CD14-positive monocyte (primary cell): ENCODE measurements at regions not wholly inside any gene's neighbourhood (a gene's known extent, or its start where the extent isn't known, plus 50 kb on each side); places are given as distances from the start of the nearest gene placed in this dataset.

ENCODE experiments used
- DNase-seq, 3 donors: peaks; one replicate each; pipeline ENCODE4 v3.0.0-alpha.2; 2011 to 2022
- H2AFZ ChIP-seq: 2 replicates; pipeline ENCODE4 v1.6.0; 2012; ENCODE audit warnings: mild to moderate bottlenecking, low read depth, low read length, inconsistent platforms; ENCODE audit not compliant: insufficient read depth, poor library complexity, severe bottlenecking
- H3K27ac ChIP-seq, 2 donors: 1 replicate in 1 of 2; 2 replicates in 1 of 2; pipeline ENCODE4 v1.5.1; 2012 to 2013; ENCODE audit warnings: low read length in 2 of 2, control low read depth in 1 of 2, inconsistent platforms in 1 of 2, low read depth in 1 of 2, mild to moderate bottlenecking in 1 of 2
- H3K27me3 ChIP-seq, 2 donors: one replicate each; pipeline versions ENCODE4 v1.6.0 to v1.6.1; 2011 to 2013; ENCODE audit warnings: low read length in 2 of 2; ENCODE audit not compliant: control insufficient read depth in 2 of 2, insufficient read depth in 2 of 2
- H3K36me3 ChIP-seq, 2 donors: replicated peaks in 1 of 2; 1 replicate in 1 of 2; 2 replicates in 1 of 2; pipeline versions ENCODE4 v1.5.1 to v1.6.1; 2012 to 2013; ENCODE audit warnings: low read length in 2 of 2, control low read depth in 1 of 2, inconsistent platforms in 1 of 2, mild to moderate bottlenecking in 1 of 2; ENCODE audit not compliant: insufficient read depth in 2 of 2, control insufficient read depth in 1 of 2
- H3K4me1 ChIP-seq, 2 donors: 1 replicate in 1 of 2; 2 replicates in 1 of 2; pipeline versions ENCODE4 v1.5.1 to v1.6.1; 2012 to 2013; ENCODE audit warnings: low read length in 2 of 2, control low read depth in 1 of 2, inconsistent platforms in 1 of 2, mild to moderate bottlenecking in 1 of 2, moderate library complexity in 1 of 2; ENCODE audit not compliant: insufficient read depth in 2 of 2, control insufficient read depth in 1 of 2
- H3K4me2 ChIP-seq: replicated peaks from 2 replicates; pipeline ENCODE3; 2012; ENCODE audit warnings: low read length, moderate library complexity, mild to moderate bottlenecking; ENCODE audit not compliant: poor library complexity, severe bottlenecking; ENCODE audit errors: extremely low read depth
- H3K4me3 ChIP-seq, 3 experiments: fragments of 200-600 bp in 1 of 3; sonication (generic) in 1 of 3; replicated peaks in 1 of 3; 1 replicate in 2 of 3; 2 replicates in 1 of 3; pipeline ENCODE4 v1.5.1; 2011 to 2013; ENCODE audit warnings: low read length in 3 of 3, mild to moderate bottlenecking in 3 of 3, control low read depth in 2 of 3, low read depth in 2 of 3, inconsistent platforms in 1 of 3, moderate library complexity in 1 of 3
- H3K79me2 ChIP-seq: 2 replicates; pipeline ENCODE4 v1.6.0; 2012; ENCODE audit warnings: mild to moderate bottlenecking, control low read depth, inconsistent platforms, low read length, moderate library complexity; ENCODE audit not compliant: insufficient read depth
- H3K9ac ChIP-seq: 2 replicates; pipeline ENCODE4 v1.6.0; 2017; ENCODE audit warnings: low read length, mild to moderate bottlenecking; ENCODE audit not compliant: insufficient read depth, poor library complexity, severe bottlenecking
- H3K9me3 ChIP-seq, 2 donors: replicated peaks in 1 of 2; 1 replicate in 1 of 2; 2 replicates in 1 of 2; pipeline versions ENCODE4 v1.5.1 to v1.6.1; 2012 to 2013; ENCODE audit warnings: low read length in 2 of 2, control low read depth in 1 of 2; ENCODE audit not compliant: control insufficient read depth in 1 of 2, insufficient read depth in 1 of 2
- H4K20me1 ChIP-seq: 2 replicates; pipeline ENCODE4 v1.6.0; 2012; ENCODE audit warnings: mild to moderate bottlenecking, low read length, control low read depth, moderate library complexity; ENCODE audit not compliant: insufficient read depth
- H3K27ac Mint-ChIP-seq, 7 donors: one replicate each; pipeline ENCODE4 v1.8.0; 2020; ENCODE audit warnings: mild to moderate bottlenecking in 7 of 7, mixed read lengths in 7 of 7, moderate library complexity in 6 of 7, inconsistent platforms in 2 of 7
- H3K27me3 Mint-ChIP-seq, 3 donors: one replicate each; pipeline ENCODE4 v1.8.0; 2021 to 2022; ENCODE audit warnings: low read depth in 3 of 3, mild to moderate bottlenecking in 3 of 3, mixed read lengths in 3 of 3, moderate library complexity in 3 of 3, inconsistent platforms in 1 of 3
- H3K36me3 Mint-ChIP-seq, 2 donors: one replicate each; pipeline ENCODE4 v1.8.0; 2020; ENCODE audit warnings: mixed read lengths in 2 of 2, inconsistent platforms in 1 of 2, mild to moderate bottlenecking in 1 of 2
- H3K4me1 Mint-ChIP-seq: one replicate; pipeline ENCODE4 v1.8.0; 2020; ENCODE audit warnings: mild to moderate bottlenecking, mixed read lengths
- H3K4me3 Mint-ChIP-seq, 2 donors: one replicate each; pipeline ENCODE4 v1.8.0; 2020; ENCODE audit warnings: mild to moderate bottlenecking in 2 of 2, mixed read lengths in 2 of 2, moderate library complexity in 1 of 2
- H3K9me3 Mint-ChIP-seq, 7 donors: one replicate each; pipeline ENCODE4 v1.8.0; 2020 to 2022; ENCODE audit warnings: mixed read lengths in 7 of 7, mild to moderate bottlenecking in 6 of 7, moderate library complexity in 6 of 7, inconsistent platforms in 2 of 7
- WGBS: methylation state at CpG from one replicate; pipeline ENCODE4 v1.1.5; 2013; ENCODE audit warnings: missing lambda C conversion rate; ENCODE audit not compliant: insufficient coverage; 5-methylcytosine and 5-hydroxymethylcytosine counted together
- intact Hi-C, 2 donors: fragments of 100-400 bp; cut with micrococcal nuclease; formaldehyde crosslinking; loops; one replicate each; pipeline versions ENCODE4 v1.15.0 to v1.15.1; 2023
- TF ChIP-seq, protein P1 (sequence below): fragments of 200-600 bp; IDR thresholded peaks from one replicate; pipeline ENCODE4 v1.8.0; 2022; ENCODE audit warnings: antibody characterized with exemption, mild to moderate bottlenecking

DNA sequence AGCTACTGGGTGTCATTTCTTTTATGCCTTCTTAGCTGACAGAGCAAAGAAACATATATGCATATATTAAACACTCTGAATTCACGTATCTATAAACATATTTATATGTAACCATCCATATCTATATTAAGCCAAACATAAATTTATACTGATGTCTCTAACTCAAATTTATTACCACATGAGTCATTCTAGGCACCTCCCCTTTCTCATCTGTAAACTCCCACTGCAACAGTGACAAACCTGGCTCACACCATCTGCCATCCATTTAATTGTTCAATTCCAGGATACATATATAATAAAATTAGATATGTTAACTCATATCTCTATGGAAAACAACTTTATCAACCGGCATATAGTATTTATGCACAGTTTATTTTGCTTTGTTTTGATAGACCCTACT, 722.3 kb downstream of the SORCS1 start:
- no peaks in the 10 kb centered on the region for H3K36me3 Mint-ChIP-seq
- Histone ChIP-seq H3K9ac (no peak overlapping the region), H3K27ac (no peak overlapping the region), H2AFZ (no peak overlapping the region), H3K79me2 (no peaks in the 10 kb centered on the region), H3K4me3 (no peak overlapping the region), H3K9me3 (no peaks in the 10 kb centered on the region), H3K4me1 (no peaks in the 10 kb centered on the region), H4K20me1 (no peaks in the 10 kb centered on the region), H3K36me3 (no peaks in the 10 kb centered on the region), H3K4me2 (no peak overlapping the region), H3K27me3 (no peaks in the 10 kb centered on the region)
- H3K27me3 Mint-ChIP-seq, result peaks cover 0 to 1% (median 0%) of the 10 kb centered on the region in 3 donors
- DNase-seq, result no peak
- no peaks in the 10 kb centered on the region for H3K4me1 Mint-ChIP-seq
- no peak overlapping the region for H3K4me3 Mint-ChIP-seq
- intact Hi-C loops, result no loop called here
- TF ChIP-seq, protein P1, sequence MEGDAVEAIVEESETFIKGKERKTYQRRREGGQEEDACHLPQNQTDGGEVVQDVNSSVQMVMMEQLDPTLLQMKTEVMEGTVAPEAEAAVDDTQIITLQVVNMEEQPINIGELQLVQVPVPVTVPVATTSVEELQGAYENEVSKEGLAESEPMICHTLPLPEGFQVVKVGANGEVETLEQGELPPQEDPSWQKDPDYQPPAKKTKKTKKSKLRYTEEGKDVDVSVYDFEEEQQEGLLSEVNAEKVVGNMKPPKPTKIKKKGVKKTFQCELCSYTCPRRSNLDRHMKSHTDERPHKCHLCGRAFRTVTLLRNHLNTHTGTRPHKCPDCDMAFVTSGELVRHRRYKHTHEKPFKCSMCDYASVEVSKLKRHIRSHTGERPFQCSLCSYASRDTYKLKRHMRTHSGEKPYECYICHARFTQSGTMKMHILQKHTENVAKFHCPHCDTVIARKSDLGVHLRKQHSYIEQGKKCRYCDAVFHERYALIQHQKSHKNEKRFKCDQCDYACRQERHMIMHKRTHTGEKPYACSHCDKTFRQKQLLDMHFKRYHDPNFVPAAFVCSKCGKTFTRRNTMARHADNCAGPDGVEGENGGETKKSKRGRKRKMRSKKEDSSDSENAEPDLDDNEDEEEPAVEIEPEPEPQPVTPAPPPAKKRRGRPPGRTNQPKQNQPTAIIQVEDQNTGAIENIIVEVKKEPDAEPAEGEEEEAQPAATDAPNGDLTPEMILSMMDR, result no peak
- WGBS, result 88% methylated on average over 1 of the region's 2 CpGs
- peaks cover 0 to 2% (median 1%) of the 10 kb centered on the region in 7 donors for H3K9me3 Mint-ChIP-seq
- no peak overlapping the region for H3K27ac Mint-ChIP-seq

DNA sequence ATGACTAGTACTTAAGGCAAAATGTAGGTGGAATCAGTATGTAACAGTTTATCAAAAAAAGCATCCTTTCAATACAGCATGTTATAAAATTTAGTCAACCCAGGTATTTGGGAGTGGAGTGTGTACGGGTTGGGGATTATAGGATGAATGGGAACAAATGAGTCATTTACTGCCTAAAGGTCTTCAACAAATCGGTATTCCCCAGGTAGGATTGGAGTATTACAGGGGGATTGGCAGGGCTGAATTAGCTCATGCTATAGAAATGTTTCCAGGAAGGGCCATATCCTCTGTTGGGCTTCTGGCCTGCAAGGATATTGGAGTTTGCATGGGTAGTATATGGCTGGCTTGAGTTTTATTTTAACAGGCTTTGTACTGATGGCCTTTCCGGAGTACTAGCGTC, 723.7 kb downstream of the SORCS1 start:
- no peak overlapping the region for H3K4me2 ChIP-seq
- no peaks in the 10 kb centered on the region for H3K9me3 ChIP-seq
- Mint-ChIP-seq H3K4me3 (no peak overlapping the region), H3K4me1 (no peaks in the 10 kb centered on the region), H3K9me3 (peaks cover 0 to 2% (median under 1%) of the 10 kb centered on the region in 7 donors), H3K27ac (no peak overlapping the region), H3K36me3 (no peaks in the 10 kb centered on the region), H3K27me3 (peaks cover 0 to 1% (median 0%) of the 10 kb centered on the region in 3 donors)
- 90% methylated on average over 2 of the region's 4 CpGs for WGBS
- H2AFZ ChIP-seq, result no peak overlapping the region
- H3K27me3 ChIP-seq, result no peaks in the 10 kb centered on the region
- TF ChIP-seq, protein P1, result no peak
- H3K79me2 ChIP-seq, result no peaks in the 10 kb centered on the region
- H4K20me1 ChIP-seq, result no peaks in the 10 kb centered on the region
- no peak overlapping the region for H3K9ac ChIP-seq
- no peak for DNase-seq
- no peaks in the 10 kb centered on the region for H3K36me3 ChIP-seq
- H3K4me1 ChIP-seq, result no peaks in the 10 kb centered on the region
- H3K27ac ChIP-seq, result no peak overlapping the region
- intact Hi-C loops, result no loop called here
- H3K4me3 ChIP-seq, result no peak overlapping the region
